D721Med (cell line): ENCODE measurements at regions not wholly inside any gene's neighbourhood (a gene's known extent, or its start where the extent isn't known, plus 50 kb on each side); places are given as distances from the start of the nearest gene placed in this dataset.
"Not testable (repeated sequence)": the region's sequence is repeated elsewhere in the genome, so short reads cannot be mapped to it uniquely, and the experiment has no call there.

Source experiments
- DNase-seq: peaks from one replicate; pipeline ENCODE4 v3.0.0; 2011; ENCODE audit warnings: low spot score; ENCODE audit not compliant: insufficient read length
- FAIRE-seq: peaks from 2 replicates; lab custom pipeline; 2011; peaks lifted over from hg19 to GRCh38; lab: Jason Lieb, UNC
- CTCF ChIP-seq: IDR thresholded peaks from 2 replicates; pipeline ENCODE4 v1.5.1; 2012; ENCODE audit warnings: mild to moderate bottlenecking, control low read depth; ENCODE audit not compliant: insufficient read depth; ENCODE audit errors: missing control alignments

GRCh38 chr10:10758306-10758705, 259.4 kb upstream of the CELF2 start:
- DNase-seq = no peak
- TF ChIP-seq CTCF = no peak
- FAIRE-seq = no peak

- FAIRE-seq, DNase-seq: not testable (repeated sequence)
Measured at GRCh38 chr10:10759806-10760205, 257.9 kb upstream of the CELF2 start.

GRCh38 chr10:10765017-10765416, 252.7 kb upstream of the CELF2 start:
- no peak for FAIRE-seq
- TF ChIP-seq CTCF = no peak
- DNase-seq = no peak

GRCh38 chr10:10772411-10772810, 245.3 kb upstream of the CELF2 start:
- no peak for DNase-seq
- no peak for FAIRE-seq
- TF ChIP-seq CTCF = no peak

GRCh38 chr10:10772874-10773508, 244.7 kb upstream of the CELF2 start:
- DNase-seq = no peak
- no peak for FAIRE-seq
- TF ChIP-seq CTCF = no peak

GRCh38 chr10:10774416-10774815, 243.3 kb upstream of the CELF2 start:
- TF ChIP-seq CTCF = no peak
- no peak for FAIRE-seq
- no peak for DNase-seq

GRCh38 chr10:10776363-10776762, 241.3 kb upstream of the CELF2 start:
- FAIRE-seq (no peak), DNase-seq (no peak)
- no peak for TF ChIP-seq CTCF

- FAIRE-seq (no peak), DNase-seq (no peak)
- TF ChIP-seq CTCF = no peak
Measured at GRCh38 chr10:10777279-10777678, 240.4 kb upstream of the CELF2 start.
